HepG2 (cell line): ENCODE measurements at regions not wholly inside any gene's neighbourhood (a gene's known extent, or its start where the extent isn't known, plus 50 kb on each side); places are given as distances from the start of the nearest gene placed in this dataset.

Source experiments
- ATAC-seq: fragments of 200-7000 bp; cut with Tn5 transposase; 3 replicates; pipeline ENCODE4 v1.9.1; 2020; ENCODE audit warnings: mild to moderate bottlenecking, moderate library complexity
- BruUV-seq: library from RNA; stranded (reverse); fragments of 400-500 nt; replicated peaks from 2 replicates; lab custom pipeline; 2021; lab: Mats Ljungman, UMichigan
- CTCF ChIA-PET: fragments of 300-600 bp; formaldehyde crosslinking; extraction: SDS; loops from one replicate; lab custom pipeline; 2021; ENCODE audit warnings: low total read pairs, inconsistent platforms, low intra/inter-chr PET ratio; lab: Yijun Ruan, JAX
- POLR2A ChIA-PET: fragments of 350-600 bp; sonication (Branson Sonifier 250); formaldehyde crosslinking; loops from one replicate; lab custom pipeline; 2020; ENCODE audit warnings: antibody characterized with exemption, inconsistent platforms; lab: Yijun Ruan, JAX
- DNase-seq: peaks from one replicate; pipeline ENCODE4 v3.0.0-alpha.2; 2015; ENCODE audit warnings: low spot score
- FAIRE-seq: peaks from 3 replicates; lab custom pipeline; 2011; peaks lifted over from hg19 to GRCh38; lab: Jason Lieb, UNC
- H2AFZ ChIP-seq: one replicate; pipeline ENCODE4 v1.6.1; 2011; ENCODE audit warnings: low read length, inconsistent platforms
- H3K27ac ChIP-seq: fragments of 300-600 bp; 3 replicates; pipeline ENCODE4 v1.8.0; 2011; ENCODE audit warnings: mixed run types, mild to moderate bottlenecking, mixed read lengths, low read length, inconsistent platforms; ENCODE audit not compliant: insufficient read depth; ENCODE audit errors: extremely low read length
- H3K27me3 ChIP-seq, 2 experiments: fragments of 200-600 bp in 1 of 2; 2 replicates in 1 of 2; 3 replicates in 1 of 2; pipeline versions ENCODE4 v1.6.0 to v1.8.0; 2011; ENCODE audit warnings: low read length in 2 of 2, mild to moderate bottlenecking in 2 of 2, moderate library complexity in 2 of 2, inconsistent platforms in 1 of 2; ENCODE audit not compliant: insufficient read depth in 2 of 2, control insufficient read depth in 1 of 2
- H3K36me3 ChIP-seq, 2 experiments: fragments of 200-600 bp in 1 of 2; replicated peaks in 1 of 2; 2 replicates in 1 of 2; 3 replicates in 1 of 2; pipeline versions ENCODE4 v1.5.1 to v1.8.0; 2011; ENCODE audit warnings: low read length in 2 of 2, inconsistent platforms in 1 of 2; ENCODE audit not compliant: insufficient read depth in 2 of 2, control insufficient read depth in 1 of 2
- H3K4me1 ChIP-seq: 2 replicates; pipeline ENCODE4 v1.5.1; 2012; ENCODE audit warnings: low read length, inconsistent platforms; ENCODE audit not compliant: insufficient read depth
- H3K4me2 ChIP-seq: 2 replicates; pipeline ENCODE4 v1.6.0; 2011; ENCODE audit warnings: low read depth, low read length, inconsistent platforms
- H3K4me3 ChIP-seq, 3 experiments: fragments of 200-600 bp in 1 of 3; sonication (generic), shearing (Covaris generic) in 1 of 3; replicated peaks in 1 of 3; 2 replicates each; pipeline ENCODE4 v1.5.1; 2011 to 2016; ENCODE audit warnings: low read length in 3 of 3, inconsistent platforms in 2 of 3, low read depth in 2 of 3, mild to moderate bottlenecking in 2 of 3, control low read depth in 1 of 3, mixed read lengths in 1 of 3; ENCODE audit not compliant: insufficient read depth in 1 of 3
- H3K79me2 ChIP-seq: one replicate; pipeline ENCODE4 v1.6.1; 2011; ENCODE audit warnings: low read length, inconsistent platforms; ENCODE audit not compliant: insufficient read depth
- H3K9ac ChIP-seq: 2 replicates; pipeline ENCODE4 v1.6.0; 2011; ENCODE audit warnings: mild to moderate bottlenecking, low read depth, low read length, inconsistent platforms; ENCODE audit not compliant: insufficient read depth
- H3K9me3 ChIP-seq: 2 replicates; pipeline ENCODE4 v1.5.1; 2012; ENCODE audit warnings: mild to moderate bottlenecking, low read length
- H4K20me1 ChIP-seq: 2 replicates; pipeline ENCODE4 v1.6.0; 2011; ENCODE audit warnings: inconsistent platforms, mild to moderate bottlenecking, low read length, moderate library complexity; ENCODE audit not compliant: insufficient read depth
- CBX5 ChIP-seq: sonication (generic); formaldehyde crosslinking; IDR thresholded peaks from 2 replicates; pipeline ENCODE4 v1.4.0; 2020; ENCODE audit warnings: missing genetic modification reagents, borderline replicate concordance
- MIER3 ChIP-seq: IDR thresholded peaks from 2 replicates; pipeline ENCODE4 v1.6.1; 2016; ENCODE audit warnings: missing compliant biosample characterization, borderline replicate concordance
- NCOA5 ChIP-seq: sonication (generic); formaldehyde crosslinking; IDR thresholded peaks from 2 replicates; pipeline ENCODE4 v1.4.0; 2020; ENCODE audit warnings: missing genetic modification reagents
- NFRKB ChIP-seq: fragments of 450-650 bp; IDR thresholded peaks from 2 replicates; pipeline ENCODE4 v1.6.1; 2017
- TRIM24 ChIP-seq: sonication (generic); formaldehyde crosslinking; IDR thresholded peaks from 2 replicates; pipeline ENCODE4 v1.8.0; 2022; ENCODE audit warnings: mild to moderate bottlenecking, missing genetic modification reagents
- ZNF224 ChIP-seq: sonication (generic); formaldehyde crosslinking; IDR thresholded peaks from 2 replicates; pipeline ENCODE4 v1.5.0; 2020; ENCODE audit warnings: mild to moderate bottlenecking, missing genetic modification reagents
- ZNF24 ChIP-seq: fragments of 450-650 bp; IDR thresholded peaks from 2 replicates; pipeline ENCODE4 v1.6.1; 2017; ENCODE audit warnings: antibody characterized with exemption, mild to moderate bottlenecking
- ZNF274 ChIP-seq: sonication (generic); formaldehyde crosslinking; IDR thresholded peaks from 2 replicates; pipeline ENCODE4 v1.5.1; 2020; ENCODE audit warnings: mild to moderate bottlenecking, missing genetic modification reagents
- ZNF383 ChIP-seq: sonication (generic); formaldehyde crosslinking; IDR thresholded peaks from 2 replicates; pipeline ENCODE4 v1.4.0; 2020; ENCODE audit warnings: missing genetic modification reagents, mild to moderate bottlenecking, borderline replicate concordance
- ZNF572 ChIP-seq: sonication (generic); formaldehyde crosslinking; IDR thresholded peaks from 2 replicates; pipeline ENCODE4 v1.5.1; 2020; ENCODE audit warnings: mild to moderate bottlenecking, missing genetic modification reagents
- WGBS: methylation state at CpG from one replicate; pipeline ENCODE4 v1.1.6; 2017; ENCODE audit warnings: low lambda C conversion rate; 5-methylcytosine and 5-hydroxymethylcytosine counted together
- in situ Hi-C: cut with HindIII; loops from 2 replicates; pipeline ENCODE4 v1.10.0; 2017; ENCODE audit warnings: low pct_unique_long_range_greater_than_20kb; ENCODE audit not compliant: extremely low pct_ligation_motif_present
- intact Hi-C: fragments of 100-400 bp; cut with micrococcal nuclease; formaldehyde crosslinking; loops from one replicate; pipeline ENCODE4 v1.10.0; 2022; ENCODE audit not compliant: unreplicated experiment
- TF ChIP-seq, protein P1 (sequence below): IDR thresholded peaks from 2 replicates; pipeline ENCODE4 v1.6.1; 2016; ENCODE audit warnings: low read depth, missing genetic modification reagents, missing compliant biosample characterization
- TF ChIP-seq, protein P2 (sequence below): sonication (generic); formaldehyde crosslinking; IDR thresholded peaks from 2 replicates; pipeline ENCODE4 v1.8.0; 2022; ENCODE audit warnings: missing genetic modification reagents, mild to moderate bottlenecking, inconsistent platforms, borderline replicate concordance
- TF ChIP-seq, protein P3 (sequence below): sonication (generic); formaldehyde crosslinking; IDR thresholded peaks from 2 replicates; pipeline ENCODE4 v1.5.0; 2020; ENCODE audit warnings: missing genetic modification reagents
- TF ChIP-seq, protein P4 (sequence below): IDR thresholded peaks from 2 replicates; pipeline ENCODE4 v1.6.1; 2018; ENCODE audit warnings: missing genetic modification reagents

DNA sequence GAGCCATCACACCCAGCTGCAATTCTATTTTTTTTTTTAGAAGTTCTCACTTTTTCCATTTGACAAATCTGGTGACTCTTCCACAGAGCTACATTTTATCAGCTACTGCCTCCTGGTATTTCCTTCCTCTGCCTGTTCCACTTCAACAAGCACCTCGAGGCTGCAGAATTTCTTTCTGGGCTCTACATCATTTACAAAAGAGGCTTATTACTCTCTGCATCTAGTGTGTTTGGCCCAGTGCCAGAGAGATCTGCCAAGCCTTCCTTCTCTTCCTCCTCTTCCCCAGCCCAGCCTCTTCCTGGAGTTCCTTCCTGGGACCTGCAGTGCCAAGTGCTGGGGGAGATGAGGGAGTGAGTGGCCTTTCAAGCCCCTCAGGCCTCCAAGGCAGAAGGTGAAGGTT lies 119.6 kb upstream of the ITGA6 start (continued):
- TF ChIP-seq, protein P1, sequence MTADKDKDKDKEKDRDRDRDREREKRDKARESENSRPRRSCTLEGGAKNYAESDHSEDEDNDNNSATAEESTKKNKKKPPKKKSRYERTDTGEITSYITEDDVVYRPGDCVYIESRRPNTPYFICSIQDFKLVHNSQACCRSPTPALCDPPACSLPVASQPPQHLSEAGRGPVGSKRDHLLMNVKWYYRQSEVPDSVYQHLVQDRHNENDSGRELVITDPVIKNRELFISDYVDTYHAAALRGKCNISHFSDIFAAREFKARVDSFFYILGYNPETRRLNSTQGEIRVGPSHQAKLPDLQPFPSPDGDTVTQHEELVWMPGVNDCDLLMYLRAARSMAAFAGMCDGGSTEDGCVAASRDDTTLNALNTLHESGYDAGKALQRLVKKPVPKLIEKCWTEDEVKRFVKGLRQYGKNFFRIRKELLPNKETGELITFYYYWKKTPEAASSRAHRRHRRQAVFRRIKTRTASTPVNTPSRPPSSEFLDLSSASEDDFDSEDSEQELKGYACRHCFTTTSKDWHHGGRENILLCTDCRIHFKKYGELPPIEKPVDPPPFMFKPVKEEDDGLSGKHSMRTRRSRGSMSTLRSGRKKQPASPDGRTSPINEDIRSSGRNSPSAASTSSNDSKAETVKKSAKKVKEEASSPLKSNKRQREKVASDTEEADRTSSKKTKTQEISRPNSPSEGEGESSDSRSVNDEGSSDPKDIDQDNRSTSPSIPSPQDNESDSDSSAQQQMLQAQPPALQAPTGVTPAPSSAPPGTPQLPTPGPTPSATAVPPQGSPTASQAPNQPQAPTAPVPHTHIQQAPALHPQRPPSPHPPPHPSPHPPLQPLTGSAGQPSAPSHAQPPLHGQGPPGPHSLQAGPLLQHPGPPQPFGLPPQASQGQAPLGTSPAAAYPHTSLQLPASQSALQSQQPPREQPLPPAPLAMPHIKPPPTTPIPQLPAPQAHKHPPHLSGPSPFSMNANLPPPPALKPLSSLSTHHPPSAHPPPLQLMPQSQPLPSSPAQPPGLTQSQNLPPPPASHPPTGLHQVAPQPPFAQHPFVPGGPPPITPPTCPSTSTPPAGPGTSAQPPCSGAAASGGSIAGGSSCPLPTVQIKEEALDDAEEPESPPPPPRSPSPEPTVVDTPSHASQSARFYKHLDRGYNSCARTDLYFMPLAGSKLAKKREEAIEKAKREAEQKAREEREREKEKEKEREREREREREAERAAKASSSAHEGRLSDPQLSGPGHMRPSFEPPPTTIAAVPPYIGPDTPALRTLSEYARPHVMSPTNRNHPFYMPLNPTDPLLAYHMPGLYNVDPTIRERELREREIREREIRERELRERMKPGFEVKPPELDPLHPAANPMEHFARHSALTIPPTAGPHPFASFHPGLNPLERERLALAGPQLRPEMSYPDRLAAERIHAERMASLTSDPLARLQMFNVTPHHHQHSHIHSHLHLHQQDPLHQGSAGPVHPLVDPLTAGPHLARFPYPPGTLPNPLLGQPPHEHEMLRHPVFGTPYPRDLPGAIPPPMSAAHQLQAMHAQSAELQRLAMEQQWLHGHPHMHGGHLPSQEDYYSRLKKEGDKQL (CRISPR knock-in tag), result no peak
- TF ChIP-seq NCOA5 (no peak), MIER3 (no peak), ZNF224 (CRISPR knock-in tag) (no peak)
- TF ChIP-seq, protein P2, sequence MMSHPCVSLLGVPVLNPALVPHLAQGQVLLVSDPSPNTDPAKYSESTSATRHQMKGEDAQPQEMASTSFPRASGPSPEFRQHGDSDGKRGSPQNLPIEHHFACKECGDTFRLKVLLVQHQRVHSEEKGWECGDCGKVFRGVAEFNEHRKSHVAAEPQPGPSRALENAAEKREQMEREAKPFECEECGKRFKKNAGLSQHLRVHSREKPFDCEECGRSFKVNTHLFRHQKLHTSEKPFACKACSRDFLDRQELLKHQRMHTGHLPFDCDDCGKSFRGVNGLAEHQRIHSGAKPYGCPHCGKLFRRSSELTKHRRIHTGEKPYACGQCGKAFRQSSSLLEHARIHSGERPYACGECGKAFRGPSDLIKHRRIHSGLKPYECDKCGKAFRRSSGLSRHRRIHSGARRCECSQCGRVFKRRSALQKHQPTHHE (CRISPR knock-in tag), result no peak
- TF ChIP-seq, all 625 proteins: peak for 0

DNA sequence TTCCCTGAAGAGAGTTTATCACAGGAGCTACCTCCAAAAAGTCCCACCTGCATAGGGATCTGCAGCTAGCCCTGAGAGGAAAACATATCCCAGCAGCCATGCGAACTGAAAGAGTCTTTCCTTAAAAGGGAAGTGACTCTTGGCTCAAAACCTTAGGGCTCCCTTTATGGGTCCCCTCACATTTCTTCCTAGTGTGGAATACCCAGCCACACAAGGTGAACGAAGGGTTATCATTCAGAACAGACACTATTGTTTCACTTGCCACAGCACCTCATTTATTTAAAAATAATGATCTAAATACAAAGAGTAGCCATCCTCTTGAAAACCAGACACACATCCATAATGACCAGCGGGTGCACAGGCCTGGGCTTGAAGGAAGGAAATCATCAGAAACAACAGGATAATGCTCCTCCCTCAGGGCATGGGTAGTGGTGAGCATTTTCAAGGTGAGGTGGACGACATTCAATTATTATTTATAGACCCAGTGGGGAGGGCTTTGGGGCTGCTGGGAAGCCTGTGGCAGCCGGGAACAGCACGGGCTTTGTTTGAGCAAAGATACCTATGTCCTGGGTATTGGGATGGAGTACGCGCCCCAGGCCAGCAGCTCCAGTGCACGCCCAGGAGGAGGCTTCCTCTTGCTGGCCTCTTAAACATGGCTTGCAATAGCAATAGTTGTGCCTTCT lies 119.0 kb upstream of the ITGA6 start:
- no TSS peak for BruUV-seq
- H3K27ac ChIP-seq, result no peak overlapping the region
- DNase-seq (no peak), FAIRE-seq (no peak), ATAC-seq (no peak; the same call in 2 of the 3 replicates)
- in situ Hi-C loops, result no loop called here
- no peaks in the 10 kb centered on the region; a peak in 1 of 5 replicates for H3K27me3 ChIP-seq
- H3K79me2 ChIP-seq, result no peaks in the 10 kb centered on the region
- WGBS, result 38% methylated on average over 8 of the region's 9 CpGs
- no peak overlapping the region for H3K4me2 ChIP-seq
- no peaks in the 10 kb centered on the region for H3K9me3 ChIP-seq
- CTCF ChIA-PET, result no interaction called here
- POLR2A ChIA-PET, result no interaction called here
- no peak overlapping the region for H3K9ac ChIP-seq
- no peaks in the 10 kb centered on the region for H3K4me1 ChIP-seq
- intact Hi-C loops, result no loop called here
- no peak overlapping the region for H2AFZ ChIP-seq
- H4K20me1 ChIP-seq, result no peaks in the 10 kb centered on the region
- H3K4me3 ChIP-seq, result no peak overlapping the region
- no peaks in the 10 kb centered on the region for H3K36me3 ChIP-seq
- TF ChIP-seq ZNF383, result no peak
- TF ChIP-seq CBX5 (CRISPR knock-in tag), result no peak
- no peak for TF ChIP-seq ZNF274
- no peak for TF ChIP-seq NFRKB
- no peak for TF ChIP-seq ZNF24
- TF ChIP-seq, protein P3, sequence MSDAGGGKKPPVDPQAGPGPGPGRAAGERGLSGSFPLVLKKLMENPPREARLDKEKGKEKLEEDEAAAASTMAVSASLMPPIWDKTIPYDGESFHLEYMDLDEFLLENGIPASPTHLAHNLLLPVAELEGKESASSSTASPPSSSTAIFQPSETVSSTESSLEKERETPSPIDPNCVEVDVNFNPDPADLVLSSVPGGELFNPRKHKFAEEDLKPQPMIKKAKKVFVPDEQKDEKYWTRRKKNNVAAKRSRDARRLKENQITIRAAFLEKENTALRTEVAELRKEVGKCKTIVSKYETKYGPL, result no peak
- TF ChIP-seq, protein P4, sequence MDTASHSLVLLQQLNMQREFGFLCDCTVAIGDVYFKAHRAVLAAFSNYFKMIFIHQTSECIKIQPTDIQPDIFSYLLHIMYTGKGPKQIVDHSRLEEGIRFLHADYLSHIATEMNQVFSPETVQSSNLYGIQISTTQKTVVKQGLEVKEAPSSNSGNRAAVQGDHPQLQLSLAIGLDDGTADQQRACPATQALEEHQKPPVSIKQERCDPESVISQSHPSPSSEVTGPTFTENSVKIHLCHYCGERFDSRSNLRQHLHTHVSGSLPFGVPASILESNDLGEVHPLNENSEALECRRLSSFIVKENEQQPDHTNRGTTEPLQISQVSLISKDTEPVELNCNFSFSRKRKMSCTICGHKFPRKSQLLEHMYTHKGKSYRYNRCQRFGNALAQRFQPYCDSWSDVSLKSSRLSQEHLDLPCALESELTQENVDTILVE, result no peak
- TF ChIP-seq TRIM24, result no peak
- no peak for TF ChIP-seq ZNF572
